HEK293 (cell line): ENCODE measurements at regions not wholly inside any gene's neighbourhood (a gene's known extent, or its start where the extent isn't known, plus 50 kb on each side); places are given as distances from the start of the nearest gene placed in this dataset.

Experiments
- CTCF ChIA-PET: fragments of 350-600 bp; formaldehyde crosslinking; extraction: SDS; loops from one replicate; lab custom pipeline; 2021; ENCODE audit warnings: antibody characterized with exemption; lab: Yijun Ruan, JAX
- POLR2A ChIA-PET: fragments of 300-600 bp; formaldehyde crosslinking; extraction: SDS; loops from one replicate; lab custom pipeline; 2020; ENCODE audit warnings: antibody characterized with exemption, inconsistent platforms; lab: Yijun Ruan, JAX
- H3K27ac ChIP-seq: fragments of 200-500 bp; sonication (Bioruptor generic); 2 replicates; pipeline ENCODE4 v1.5.1; 2014; ENCODE audit warnings: low read depth, low read length, control low read depth, inconsistent platforms; ENCODE audit errors: extremely low read depth
- H3K36me3 ChIP-seq, 2 experiments: fragments of 200-500 bp in 1 of 2; sonication (Bioruptor generic) in 1 of 2; 1 replicate in 1 of 2; 2 replicates in 1 of 2; pipeline ENCODE4 v1.5.1; 2014 to 2017; ENCODE audit warnings: inconsistent platforms in 2 of 2, low read length in 2 of 2; ENCODE audit not compliant: control insufficient read depth in 2 of 2, insufficient read depth in 1 of 2
- H3K4me1 ChIP-seq: fragments of 200-500 bp; sonication (Bioruptor generic); 2 replicates; pipeline ENCODE4 v1.5.1; 2014; ENCODE audit warnings: mild to moderate bottlenecking, low read length, inconsistent platforms; ENCODE audit not compliant: control insufficient read depth, insufficient read depth
- H3K4me3 ChIP-seq: 2 replicates; pipeline ENCODE4 v1.5.1; 2011; ENCODE audit warnings: low read depth, mild to moderate bottlenecking, control low read depth, low read length, moderate library complexity
- H3K9me3 ChIP-seq: fragments of 200-500 bp; sonication (Bioruptor generic); 2 replicates; pipeline ENCODE4 v1.5.1; 2014; ENCODE audit warnings: low read depth, low read length, inconsistent platforms; ENCODE audit not compliant: control insufficient read depth, insufficient read depth
- KLF16 ChIP-seq: fragments of 450-650 bp; formaldehyde crosslinking; IDR thresholded peaks from 2 replicates; pipeline ENCODE4 v1.5.1; 2017; ENCODE audit warnings: missing biosample characterization, missing genetic modification characterization
- KLF7 ChIP-seq: fragments of 450-650 bp; formaldehyde crosslinking; IDR thresholded peaks from 2 replicates; pipeline ENCODE4 v1.5.1; 2016; ENCODE audit warnings: missing biosample characterization, missing genetic modification characterization, borderline replicate concordance
- REPIN1 ChIP-seq: fragments of 450-650 bp; formaldehyde crosslinking; IDR thresholded peaks from 2 replicates; pipeline ENCODE4 v1.5.1; 2017; ENCODE audit warnings: missing biosample characterization, missing genetic modification characterization, low read depth
- SCRT2 ChIP-seq: fragments of 450-650 bp; formaldehyde crosslinking; IDR thresholded peaks from 2 replicates; pipeline ENCODE4 v1.5.1; 2016; ENCODE audit warnings: missing biosample characterization, missing genetic modification characterization
- SETDB1 ChIP-seq: IDR thresholded peaks from one replicate; pipeline ENCODE4 v1.6.1; 2017; ENCODE audit warnings: mild to moderate bottlenecking, low read length, moderate library complexity, mixed read lengths; ENCODE audit not compliant: insufficient read length
- SP2 ChIP-seq: fragments of 450-650 bp; formaldehyde crosslinking; IDR thresholded peaks from 2 replicates; pipeline ENCODE4 v1.5.1; 2016; ENCODE audit warnings: missing biosample characterization, missing genetic modification characterization
- WT1 ChIP-seq: fragments of 450-650 bp; formaldehyde crosslinking; IDR thresholded peaks from 2 replicates; pipeline ENCODE4 v1.5.1; 2016; ENCODE audit warnings: missing biosample characterization, missing genetic modification characterization
- ZNF133 ChIP-seq: fragments of 450-650 bp; formaldehyde crosslinking; IDR thresholded peaks from 2 replicates; pipeline ENCODE4 v1.5.1; 2016; ENCODE audit warnings: missing biosample characterization, missing genetic modification characterization
- ZNF211 ChIP-seq: fragments of 450-650 bp; formaldehyde crosslinking; IDR thresholded peaks from 2 replicates; pipeline ENCODE4 v1.5.1; 2016; ENCODE audit warnings: low read depth, missing biosample characterization, missing genetic modification characterization
- ZNF24 ChIP-seq: fragments of 450-650 bp; formaldehyde crosslinking; IDR thresholded peaks from 2 replicates; pipeline ENCODE4 v1.5.1; 2016; ENCODE audit warnings: missing biosample characterization, missing genetic modification characterization
- ZNF292 ChIP-seq: fragments of 450-650 bp; formaldehyde crosslinking; IDR thresholded peaks from 2 replicates; pipeline ENCODE4 v1.5.1; 2016; ENCODE audit warnings: low read depth, missing biosample characterization, missing genetic modification characterization, borderline replicate concordance
- ZNF366 ChIP-seq: fragments of 450-650 bp; formaldehyde crosslinking; conservative IDR thresholded peaks from 2 replicates; pipeline ENCODE4 v1.5.1; 2016; ENCODE audit warnings: missing biosample characterization, missing genetic modification characterization
- ZNF473 ChIP-seq: fragments of 450-650 bp; formaldehyde crosslinking; IDR thresholded peaks from 2 replicates; pipeline ENCODE4 v1.5.1; 2017; ENCODE audit warnings: missing biosample characterization, missing genetic modification characterization
- ZNF48 ChIP-seq: fragments of 450-650 bp; formaldehyde crosslinking; IDR thresholded peaks from 2 replicates; pipeline ENCODE4 v1.5.1; 2016; ENCODE audit warnings: missing biosample characterization, missing genetic modification characterization
- ZNF529 ChIP-seq: fragments of 450-650 bp; formaldehyde crosslinking; IDR thresholded peaks from 2 replicates; pipeline ENCODE4 v1.5.1; 2017; ENCODE audit warnings: missing genetic modification characterization, missing biosample characterization; ENCODE audit not compliant: insufficient replicate concordance
- ZNF658 ChIP-seq: fragments of 450-650 bp; formaldehyde crosslinking; IDR thresholded peaks from 2 replicates; pipeline ENCODE4; 2016; ENCODE audit warnings: missing biosample characterization, missing genetic modification characterization
- ZNF660 ChIP-seq: fragments of 450-650 bp; IDR thresholded peaks from 2 replicates; pipeline ENCODE4 v1.5.1; 2018; ENCODE audit warnings: missing biosample characterization, mild to moderate bottlenecking, missing genetic modification characterization
- ZNF843 ChIP-seq: fragments of 450-650 bp; formaldehyde crosslinking; IDR thresholded peaks from 2 replicates; pipeline ENCODE4 v1.5.1; 2016; ENCODE audit warnings: missing biosample characterization, missing genetic modification characterization
- TF ChIP-seq, protein P1 (sequence below): fragments of 450-650 bp; formaldehyde crosslinking; IDR thresholded peaks from 2 replicates; pipeline ENCODE4 v1.5.1; 2017; ENCODE audit warnings: missing biosample characterization, missing genetic modification characterization
- TF ChIP-seq, protein P2 (sequence below): fragments of 450-650 bp; formaldehyde crosslinking; IDR thresholded peaks from 2 replicates; pipeline ENCODE4 v1.5.1; 2017; ENCODE audit warnings: missing biosample characterization, missing genetic modification characterization
- TF ChIP-seq, protein P3 (sequence below): fragments of 450-650 bp; formaldehyde crosslinking; IDR thresholded peaks from 2 replicates; pipeline ENCODE4 v1.5.1; 2016; ENCODE audit warnings: missing biosample characterization, missing genetic modification characterization
- TF ChIP-seq, protein P4 (sequence below): fragments of 450-650 bp; formaldehyde crosslinking; IDR thresholded peaks from 2 replicates; pipeline ENCODE4 v1.5.1; 2016; ENCODE audit warnings: missing biosample characterization, missing genetic modification characterization
- TF ChIP-seq, protein P5 (sequence below): fragments of 450-650 bp; formaldehyde crosslinking; conservative IDR thresholded peaks from 2 replicates; pipeline ENCODE4 v1.5.1; 2016; ENCODE audit warnings: low read depth, missing biosample characterization, missing genetic modification characterization

DNA sequence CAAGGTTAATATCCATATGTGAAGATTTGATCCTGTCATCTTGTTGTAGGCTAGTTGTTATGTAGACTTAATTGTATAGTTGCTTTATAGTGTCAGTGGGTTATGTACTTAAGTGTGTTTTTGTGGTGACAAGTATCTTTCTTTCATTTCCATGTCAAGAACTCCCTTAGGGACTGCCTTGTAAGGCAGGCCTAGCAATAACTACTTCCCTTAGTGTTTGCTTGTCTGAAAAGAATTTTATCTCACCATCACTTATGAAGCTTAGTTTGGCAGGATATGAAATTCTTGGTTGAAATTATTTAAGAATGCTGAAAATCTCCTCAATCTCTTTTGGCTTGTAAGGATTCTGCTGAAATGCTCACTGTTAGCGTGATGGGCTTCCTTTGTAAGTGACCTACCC lies 467.6 kb downstream of the CDH2 start:
- ChIA-PET CTCF (interaction anchor here (0.5 kb wide), 1 partner anchor 30 kb away, joined by 3 read pairs; no protein-coding TSS in a partner anchor), POLR2A (no interaction called here)
- no peaks in the 10 kb centered on the region for H3K36me3 ChIP-seq
- TF ChIP-seq, protein P1, sequence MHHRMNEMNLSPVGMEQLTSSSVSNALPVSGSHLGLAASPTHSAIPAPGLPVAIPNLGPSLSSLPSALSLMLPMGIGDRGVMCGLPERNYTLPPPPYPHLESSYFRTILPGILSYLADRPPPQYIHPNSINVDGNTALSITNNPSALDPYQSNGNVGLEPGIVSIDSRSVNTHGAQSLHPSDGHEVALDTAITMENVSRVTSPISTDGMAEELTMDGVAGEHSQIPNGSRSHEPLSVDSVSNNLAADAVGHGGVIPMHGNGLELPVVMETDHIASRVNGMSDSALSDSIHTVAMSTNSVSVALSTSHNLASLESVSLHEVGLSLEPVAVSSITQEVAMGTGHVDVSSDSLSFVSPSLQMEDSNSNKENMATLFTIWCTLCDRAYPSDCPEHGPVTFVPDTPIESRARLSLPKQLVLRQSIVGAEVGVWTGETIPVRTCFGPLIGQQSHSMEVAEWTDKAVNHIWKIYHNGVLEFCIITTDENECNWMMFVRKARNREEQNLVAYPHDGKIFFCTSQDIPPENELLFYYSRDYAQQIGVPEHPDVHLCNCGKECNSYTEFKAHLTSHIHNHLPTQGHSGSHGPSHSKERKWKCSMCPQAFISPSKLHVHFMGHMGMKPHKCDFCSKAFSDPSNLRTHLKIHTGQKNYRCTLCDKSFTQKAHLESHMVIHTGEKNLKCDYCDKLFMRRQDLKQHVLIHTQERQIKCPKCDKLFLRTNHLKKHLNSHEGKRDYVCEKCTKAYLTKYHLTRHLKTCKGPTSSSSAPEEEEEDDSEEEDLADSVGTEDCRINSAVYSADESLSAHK (tag by site-specific recombination): no peak
- TF ChIP-seq ZNF660 (tag by site-specific recombination) (no peak), KLF16 (tag by site-specific recombination) (no peak), SETDB1 (peak; percentile 86)
- no peak overlapping the region for H3K4me3 ChIP-seq
- no peak overlapping the region for H3K27ac ChIP-seq
- peaks cover 8% of the 10 kb centered on the region; the same call in 1 of the 2 replicates for H3K4me1 ChIP-seq
- H3K9me3 ChIP-seq: no peaks in the 10 kb centered on the region

DNA sequence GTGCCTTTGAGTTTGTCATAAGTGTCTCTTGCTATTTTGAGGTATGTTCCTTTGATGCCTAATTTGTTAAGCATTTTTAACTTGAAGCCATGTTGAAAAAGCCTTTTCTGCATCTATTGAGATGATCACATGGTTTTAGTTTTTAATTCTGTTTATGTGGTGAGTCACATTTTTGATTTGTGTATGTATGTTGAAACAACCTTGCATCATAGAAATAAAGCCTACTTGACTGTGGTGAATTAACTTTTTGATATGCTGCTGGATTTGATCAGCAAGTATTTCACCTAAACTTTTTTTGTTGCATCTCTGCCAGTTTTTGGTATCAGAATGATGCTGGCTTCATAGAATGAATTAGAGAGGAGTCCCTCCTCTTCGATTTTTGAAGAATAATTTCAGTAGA lies 469.7 kb downstream of the CDH2 start:
- CTCF ChIA-PET: interaction anchor here (1.2 kb wide), 1 partner anchor 22 kb away, joined by 3 read pairs; no protein-coding TSS in a partner anchor
- H3K9me3 ChIP-seq: no peaks in the 10 kb centered on the region
- TF ChIP-seq ZNF48 (no peak), REPIN1 (tag by site-specific recombination) (no peak), ZNF366 (tag by site-specific recombination) (no peak), ZNF24 (tag by site-specific recombination) (no peak), ZNF529 (tag by site-specific recombination) (no peak), ZNF292 (no peak), ZNF133 (tag by site-specific recombination) (no peak), KLF7 (tag by site-specific recombination) (no peak), SCRT2 (tag by site-specific recombination) (no peak), ZNF473 (tag by site-specific recombination) (no peak), SP2 (tag by site-specific recombination) (no peak), ZNF843 (no peak), ZNF211 (no peak), ZNF658 (tag by site-specific recombination) (no peak), WT1 (tag by site-specific recombination) (no peak)
- TF ChIP-seq, protein P2, sequence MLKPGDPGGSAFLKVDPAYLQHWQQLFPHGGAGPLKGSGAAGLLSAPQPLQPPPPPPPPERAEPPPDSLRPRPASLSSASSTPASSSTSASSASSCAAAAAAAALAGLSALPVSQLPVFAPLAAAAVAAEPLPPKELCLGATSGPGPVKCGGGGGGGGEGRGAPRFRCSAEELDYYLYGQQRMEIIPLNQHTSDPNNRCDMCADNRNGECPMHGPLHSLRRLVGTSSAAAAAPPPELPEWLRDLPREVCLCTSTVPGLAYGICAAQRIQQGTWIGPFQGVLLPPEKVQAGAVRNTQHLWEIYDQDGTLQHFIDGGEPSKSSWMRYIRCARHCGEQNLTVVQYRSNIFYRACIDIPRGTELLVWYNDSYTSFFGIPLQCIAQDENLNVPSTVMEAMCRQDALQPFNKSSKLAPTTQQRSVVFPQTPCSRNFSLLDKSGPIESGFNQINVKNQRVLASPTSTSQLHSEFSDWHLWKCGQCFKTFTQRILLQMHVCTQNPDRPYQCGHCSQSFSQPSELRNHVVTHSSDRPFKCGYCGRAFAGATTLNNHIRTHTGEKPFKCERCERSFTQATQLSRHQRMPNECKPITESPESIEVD (tag by site-specific recombination): no peak
- TF ChIP-seq, protein P3, sequence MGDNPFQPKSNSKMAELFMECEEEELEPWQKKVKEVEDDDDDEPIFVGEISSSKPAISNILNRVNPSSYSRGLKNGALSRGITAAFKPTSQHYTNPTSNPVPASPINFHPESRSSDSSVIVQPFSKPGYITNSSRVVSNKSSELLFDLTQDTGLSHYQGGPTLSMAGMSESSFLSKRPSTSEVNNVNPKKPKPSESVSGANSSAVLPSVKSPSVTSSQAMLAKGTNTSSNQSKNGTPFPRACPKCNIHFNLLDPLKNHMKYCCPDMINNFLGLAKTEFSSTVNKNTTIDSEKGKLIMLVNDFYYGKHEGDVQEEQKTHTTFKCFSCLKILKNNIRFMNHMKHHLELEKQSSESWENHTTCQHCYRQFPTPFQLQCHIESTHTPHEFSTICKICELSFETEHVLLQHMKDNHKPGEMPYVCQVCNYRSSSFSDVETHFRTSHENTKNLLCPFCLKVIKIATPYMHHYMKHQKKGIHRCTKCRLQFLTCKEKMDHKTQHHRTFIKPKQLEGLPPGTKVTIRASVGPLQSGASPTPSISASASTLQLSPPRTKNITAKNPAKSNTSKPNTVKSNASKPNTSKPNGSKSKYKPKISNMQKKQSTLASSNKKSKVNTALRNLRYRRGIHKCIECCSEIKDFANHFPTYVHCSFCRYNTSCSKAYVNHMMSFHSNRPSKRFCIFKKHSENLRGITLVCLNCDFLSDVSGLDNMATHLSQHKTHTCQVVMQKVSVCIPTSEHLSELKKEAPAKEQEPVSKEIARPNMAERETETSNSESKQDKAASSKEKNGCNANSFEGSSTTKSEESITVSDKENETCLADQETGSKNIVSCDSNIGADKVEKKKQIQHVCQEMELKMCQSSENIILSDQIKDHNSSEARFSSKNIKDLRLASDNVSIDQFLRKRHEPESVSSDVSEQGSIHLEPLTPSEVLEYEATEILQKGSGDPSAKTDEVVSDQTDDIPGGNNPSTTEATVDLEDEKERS (tag by site-specific recombination): no peak
- TF ChIP-seq, protein P4, sequence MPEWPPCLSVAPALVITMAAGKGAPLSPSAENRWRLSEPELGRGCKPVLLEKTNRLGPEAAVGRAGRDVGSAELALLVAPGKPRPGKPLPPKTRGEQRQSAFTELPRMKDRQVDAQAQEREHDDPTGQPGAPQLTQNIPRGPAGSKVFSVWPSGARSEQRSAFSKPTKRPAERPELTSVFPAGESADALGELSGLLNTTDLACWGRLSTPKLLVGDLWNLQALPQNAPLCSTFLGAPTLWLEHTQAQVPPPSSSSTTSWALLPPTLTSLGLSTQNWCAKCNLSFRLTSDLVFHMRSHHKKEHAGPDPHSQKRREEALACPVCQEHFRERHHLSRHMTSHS (tag by site-specific recombination): no peak
- TF ChIP-seq, protein P5, sequence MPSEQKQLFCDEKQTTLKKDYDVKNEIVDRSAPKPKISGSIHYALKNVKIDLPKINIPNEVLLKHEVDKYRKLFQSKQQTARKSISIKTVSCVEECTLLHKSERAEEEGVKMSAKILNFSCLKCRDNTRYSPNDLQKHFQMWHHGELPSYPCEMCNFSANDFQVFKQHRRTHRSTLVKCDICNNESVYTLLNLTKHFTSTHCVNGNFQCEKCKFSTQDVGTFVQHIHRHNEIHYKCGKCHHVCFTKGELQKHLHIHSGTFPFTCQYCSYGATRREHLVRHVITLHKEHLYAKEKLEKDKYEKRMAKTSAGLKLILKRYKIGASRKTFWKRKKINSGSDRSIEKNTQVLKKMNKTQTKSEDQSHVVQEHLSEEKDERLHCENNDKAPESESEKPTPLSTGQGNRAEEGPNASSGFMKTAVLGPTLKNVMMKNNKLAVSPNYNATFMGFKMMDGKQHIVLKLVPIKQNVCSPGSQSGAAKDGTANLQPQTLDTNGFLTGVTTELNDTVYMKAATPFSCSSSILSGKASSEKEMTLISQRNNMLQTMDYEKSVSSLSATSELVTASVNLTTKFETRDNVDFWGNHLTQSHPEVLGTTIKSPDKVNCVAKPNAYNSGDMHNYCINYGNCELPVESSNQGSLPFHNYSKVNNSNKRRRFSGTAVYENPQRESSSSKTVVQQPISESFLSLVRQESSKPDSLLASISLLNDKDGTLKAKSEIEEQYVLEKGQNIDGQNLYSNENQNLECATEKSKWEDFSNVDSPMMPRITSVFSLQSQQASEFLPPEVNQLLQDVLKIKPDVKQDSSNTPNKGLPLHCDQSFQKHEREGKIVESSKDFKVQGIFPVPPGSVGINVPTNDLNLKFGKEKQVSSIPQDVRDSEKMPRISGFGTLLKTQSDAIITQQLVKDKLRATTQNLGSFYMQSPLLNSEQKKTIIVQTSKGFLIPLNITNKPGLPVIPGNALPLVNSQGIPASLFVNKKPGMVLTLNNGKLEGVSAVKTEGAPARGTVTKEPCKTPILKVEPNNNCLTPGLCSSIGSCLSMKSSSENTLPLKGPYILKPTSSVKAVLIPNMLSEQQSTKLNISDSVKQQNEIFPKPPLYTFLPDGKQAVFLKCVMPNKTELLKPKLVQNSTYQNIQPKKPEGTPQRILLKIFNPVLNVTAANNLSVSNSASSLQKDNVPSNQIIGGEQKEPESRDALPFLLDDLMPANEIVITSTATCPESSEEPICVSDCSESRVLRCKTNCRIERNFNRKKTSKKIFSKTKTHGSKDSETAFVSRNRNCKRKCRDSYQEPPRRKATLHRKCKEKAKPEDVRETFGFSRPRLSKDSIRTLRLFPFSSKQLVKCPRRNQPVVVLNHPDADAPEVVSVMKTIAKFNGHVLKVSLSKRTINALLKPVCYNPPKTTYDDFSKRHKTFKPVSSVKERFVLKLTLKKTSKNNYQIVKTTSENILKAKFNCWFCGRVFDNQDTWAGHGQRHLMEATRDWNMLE (tag by site-specific recombination): no peak
- TF ChIP-seq, all 188 proteins: peak for 0
- H3K4me3 ChIP-seq: no peak overlapping the region
- H3K36me3 ChIP-seq: no peaks in the 10 kb centered on the region
- H3K4me1 ChIP-seq: no peaks in the 10 kb centered on the region
- POLR2A ChIA-PET: no interaction called here
- no peak overlapping the region for H3K27ac ChIP-seq
